ENCODE measurements at regions not wholly inside any gene's neighbourhood (a gene's known extent, or its start where the extent isn't known, plus 50 kb on each side); places are given as distances from the start of the nearest gene placed in this dataset.
"Not testable (repeated sequence)": the region's sequence is repeated elsewhere in the genome, so short reads cannot be mapped to it uniquely, and the experiment has no call there.

GRCh38 chr1:60842304-60842703, 240.1 kb upstream of the NFIA start:
- TF ChIP-seq, protein P1, sequence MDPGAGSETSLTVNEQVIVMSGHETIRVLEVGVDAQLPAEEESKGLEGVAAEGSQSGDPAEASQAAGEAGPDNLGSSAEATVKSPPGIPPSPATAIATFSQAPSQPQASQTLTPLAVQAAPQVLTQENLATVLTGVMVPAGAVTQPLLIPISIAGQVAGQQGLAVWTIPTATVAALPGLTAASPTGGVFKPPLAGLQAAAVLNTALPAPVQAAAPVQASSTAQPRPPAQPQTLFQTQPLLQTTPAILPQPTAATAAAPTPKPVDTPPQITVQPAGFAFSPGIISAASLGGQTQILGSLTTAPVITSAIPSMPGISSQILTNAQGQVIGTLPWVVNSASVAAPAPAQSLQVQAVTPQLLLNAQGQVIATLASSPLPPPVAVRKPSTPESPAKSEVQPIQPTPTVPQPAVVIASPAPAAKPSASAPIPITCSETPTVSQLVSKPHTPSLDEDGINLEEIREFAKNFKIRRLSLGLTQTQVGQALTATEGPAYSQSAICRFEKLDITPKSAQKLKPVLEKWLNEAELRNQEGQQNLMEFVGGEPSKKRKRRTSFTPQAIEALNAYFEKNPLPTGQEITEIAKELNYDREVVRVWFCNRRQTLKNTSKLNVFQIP (CRISPR knock-in tag; IDR thresholded peaks at IDR 0.05; ENCODE audit: borderline replicate concordance, low read depth): no peak
- TF ChIP-seq OSR1 (CRISPR knock-in tag; IDR thresholded peaks at IDR 0.05) (no peak), TOX (CRISPR knock-in tag; IDR thresholded peaks at IDR 0.05; ENCODE audit: borderline replicate concordance) (no peak), ZFP30 (CRISPR knock-in tag; IDR thresholded peaks at IDR 0.05) (no peak)
- ATAC-seq: no peak

- ATAC-seq: no peak
- TF ChIP-seq ISL1 (CRISPR knock-in tag; IDR thresholded peaks at IDR 0.05) (no peak), SNAI2 (CRISPR knock-in tag; IDR thresholded peaks at IDR 0.05) (no peak), PPARA (CRISPR knock-in tag; IDR thresholded peaks at IDR 0.05; ENCODE audit: borderline replicate concordance) (no peak), ZFP3 (CRISPR knock-in tag; IDR thresholded peaks at IDR 0.05) (no peak), GLIS3 (CRISPR knock-in tag; IDR thresholded peaks at IDR 0.05) (no peak), TSHZ2 (CRISPR knock-in tag; IDR thresholded peaks at IDR 0.05) (no peak), ARNTL (CRISPR knock-in tag; IDR thresholded peaks at IDR 0.05; ENCODE audit: borderline replicate concordance, low read depth) (no peak), ZNF565 (CRISPR knock-in tag; conservative IDR thresholded peaks at IDR 0.05; ENCODE audit: low read depth) (no peak), CSDC2 (CRISPR knock-in tag; IDR thresholded peaks at IDR 0.05) (no peak), ESRRG (CRISPR knock-in tag; IDR thresholded peaks at IDR 0.05) (no peak), PATZ1 (CRISPR knock-in tag; IDR thresholded peaks at IDR 0.05; ENCODE audit: borderline replicate concordance) (no peak), CREB5 (CRISPR knock-in tag; IDR thresholded peaks at IDR 0.05; ENCODE audit: low read depth) (no peak)
These were observed 241.0 kb upstream of the NFIA start for GRCh38 chr1:60841116-60842046.

DNA sequence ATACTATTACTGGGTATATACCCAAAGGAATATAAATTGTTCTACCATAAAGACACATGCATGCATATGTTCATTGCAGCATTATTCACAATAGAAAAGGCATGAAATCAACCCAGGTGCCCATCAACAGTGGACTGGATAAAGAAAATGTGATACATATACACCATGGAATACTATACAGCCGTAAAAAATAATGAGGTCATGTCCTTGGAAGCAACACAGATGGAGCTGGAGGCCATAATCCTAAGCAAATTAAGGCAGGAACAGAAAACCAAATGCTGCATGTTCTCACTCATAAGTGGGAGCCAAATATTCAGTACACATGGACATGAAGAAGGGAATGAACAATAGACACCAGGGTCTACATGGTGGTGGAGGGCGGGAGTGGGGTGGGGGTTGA, 241.9 kb upstream of the NFIA start:
- ATAC-seq: not testable (repeated sequence)

- TF ChIP-seq ZFP30 (CRISPR knock-in tag; IDR thresholded peaks at IDR 0.05): no peak
- no peak for TF ChIP-seq PPARA (CRISPR knock-in tag; IDR thresholded peaks at IDR 0.05; ENCODE audit: borderline replicate concordance)
- ATAC-seq: no peak
These were observed 246.7 kb upstream of the NFIA start for GRCh38 chr1:60835649-60836048.

- TF ChIP-seq SNAI2 (CRISPR knock-in tag; IDR thresholded peaks at IDR 0.05) (no peak), CSDC2 (CRISPR knock-in tag; IDR thresholded peaks at IDR 0.05) (no peak), TSHZ2 (CRISPR knock-in tag; IDR thresholded peaks at IDR 0.05) (no peak), ESRRG (CRISPR knock-in tag; IDR thresholded peaks at IDR 0.05) (no peak), TOX (CRISPR knock-in tag; IDR thresholded peaks at IDR 0.05; ENCODE audit: borderline replicate concordance) (no peak), CREB5 (CRISPR knock-in tag; IDR thresholded peaks at IDR 0.05; ENCODE audit: low read depth) (no peak)
- TF ChIP-seq, protein P1 (CRISPR knock-in tag; IDR thresholded peaks at IDR 0.05; ENCODE audit: borderline replicate concordance, low read depth): no peak
- ATAC-seq: no peak
These were observed 249.2 kb upstream of the NFIA start for GRCh38 chr1:60833173-60833572.
